Ishikawa (cell line): ENCODE measurements at regions not wholly inside any gene's neighbourhood (a gene's known extent, or its start where the extent isn't known, plus 50 kb on each side); places are given as distances from the start of the nearest gene placed in this dataset.

Experiments
- CEBPB ChIP-seq: IDR thresholded peaks from 2 replicates; pipeline ENCODE4 v1.6.1; 2012
- CREB1 ChIP-seq: IDR thresholded peaks from 2 replicates; pipeline ENCODE4 v1.6.1; 2012; ENCODE audit warnings: low read depth
- EGR1 ChIP-seq: IDR thresholded peaks from 2 replicates; pipeline ENCODE4 v1.6.1; 2012
- EP300 ChIP-seq: IDR thresholded peaks from 2 replicates; pipeline ENCODE4 v1.6.1; 2012; ENCODE audit warnings: borderline replicate concordance
- FOXM1 ChIP-seq: IDR thresholded peaks from 2 replicates; pipeline ENCODE4 v1.6.1; 2012; ENCODE audit warnings: low read depth, borderline replicate concordance
- NFIC ChIP-seq: IDR thresholded peaks from 2 replicates; pipeline ENCODE4 v1.6.1; 2012
- RAD21 ChIP-seq: IDR thresholded peaks from 2 replicates; pipeline ENCODE4 v1.6.1; 2012; ENCODE audit warnings: low read depth
- TAF1 ChIP-seq: IDR thresholded peaks from 2 replicates; pipeline ENCODE4 v1.6.1; 2012; ENCODE audit warnings: low read depth, mild to moderate bottlenecking
- TCF12 ChIP-seq: IDR thresholded peaks from 2 replicates; pipeline ENCODE4 v1.6.1; 2012; ENCODE audit warnings: low read depth
- TEAD4 ChIP-seq: IDR thresholded peaks from 2 replicates; pipeline ENCODE4 v1.6.1; 2012
- YY1 ChIP-seq: IDR thresholded peaks from 2 replicates; pipeline ENCODE4 v1.6.1; 2012; ENCODE audit warnings: low read depth
- ZBTB7A ChIP-seq: IDR thresholded peaks from 2 replicates; pipeline ENCODE4 v1.6.1; 2012; ENCODE audit warnings: low read depth
- TF ChIP-seq, protein P1 (sequence below): IDR thresholded peaks from 2 replicates; pipeline ENCODE4 v1.6.1; 2012; ENCODE audit warnings: low read depth, mild to moderate bottlenecking
- TF ChIP-seq, protein P2 (sequence below): IDR thresholded peaks from 2 replicates; pipeline ENCODE4 v1.6.1; 2012
- TF ChIP-seq, protein P3 (sequence below): IDR thresholded peaks from 2 replicates; pipeline ENCODE4 v1.6.1; 2012

DNA sequence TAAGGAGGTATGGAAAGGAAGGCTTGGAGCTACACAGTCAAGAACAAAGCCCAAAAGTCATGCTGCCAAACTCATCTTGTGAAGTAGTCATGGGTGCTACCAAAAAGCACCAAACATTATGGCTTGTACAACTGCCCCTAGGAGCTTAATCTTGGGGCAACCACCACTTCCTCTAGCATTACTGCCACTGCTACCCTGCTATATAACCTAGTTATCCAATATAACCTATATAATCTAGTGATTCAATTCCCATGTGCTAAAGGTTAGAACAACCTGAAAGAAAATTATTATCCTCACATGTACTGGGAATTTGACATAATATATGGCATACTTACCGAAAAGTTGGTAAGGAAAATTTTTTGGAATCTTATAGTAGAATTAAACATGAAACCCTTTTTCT lies 102.6 kb upstream of the RBBP8 start:
- TF ChIP-seq YY1 (no peak), FOXM1 (no peak), EGR1 (no peak), TEAD4 (no peak), NFIC (no peak), TCF12 (no peak), RAD21 (no peak), CREB1 (no peak), ZBTB7A (no peak), TAF1 (no peak), EP300 (no peak), CEBPB (no peak)
- TF ChIP-seq, protein P1, sequence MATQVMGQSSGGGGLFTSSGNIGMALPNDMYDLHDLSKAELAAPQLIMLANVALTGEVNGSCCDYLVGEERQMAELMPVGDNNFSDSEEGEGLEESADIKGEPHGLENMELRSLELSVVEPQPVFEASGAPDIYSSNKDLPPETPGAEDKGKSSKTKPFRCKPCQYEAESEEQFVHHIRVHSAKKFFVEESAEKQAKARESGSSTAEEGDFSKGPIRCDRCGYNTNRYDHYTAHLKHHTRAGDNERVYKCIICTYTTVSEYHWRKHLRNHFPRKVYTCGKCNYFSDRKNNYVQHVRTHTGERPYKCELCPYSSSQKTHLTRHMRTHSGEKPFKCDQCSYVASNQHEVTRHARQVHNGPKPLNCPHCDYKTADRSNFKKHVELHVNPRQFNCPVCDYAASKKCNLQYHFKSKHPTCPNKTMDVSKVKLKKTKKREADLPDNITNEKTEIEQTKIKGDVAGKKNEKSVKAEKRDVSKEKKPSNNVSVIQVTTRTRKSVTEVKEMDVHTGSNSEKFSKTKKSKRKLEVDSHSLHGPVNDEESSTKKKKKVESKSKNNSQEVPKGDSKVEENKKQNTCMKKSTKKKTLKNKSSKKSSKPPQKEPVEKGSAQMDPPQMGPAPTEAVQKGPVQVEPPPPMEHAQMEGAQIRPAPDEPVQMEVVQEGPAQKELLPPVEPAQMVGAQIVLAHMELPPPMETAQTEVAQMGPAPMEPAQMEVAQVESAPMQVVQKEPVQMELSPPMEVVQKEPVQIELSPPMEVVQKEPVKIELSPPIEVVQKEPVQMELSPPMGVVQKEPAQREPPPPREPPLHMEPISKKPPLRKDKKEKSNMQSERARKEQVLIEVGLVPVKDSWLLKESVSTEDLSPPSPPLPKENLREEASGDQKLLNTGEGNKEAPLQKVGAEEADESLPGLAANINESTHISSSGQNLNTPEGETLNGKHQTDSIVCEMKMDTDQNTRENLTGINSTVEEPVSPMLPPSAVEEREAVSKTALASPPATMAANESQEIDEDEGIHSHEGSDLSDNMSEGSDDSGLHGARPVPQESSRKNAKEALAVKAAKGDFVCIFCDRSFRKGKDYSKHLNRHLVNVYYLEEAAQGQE = no peak
- TF ChIP-seq, protein P2, sequence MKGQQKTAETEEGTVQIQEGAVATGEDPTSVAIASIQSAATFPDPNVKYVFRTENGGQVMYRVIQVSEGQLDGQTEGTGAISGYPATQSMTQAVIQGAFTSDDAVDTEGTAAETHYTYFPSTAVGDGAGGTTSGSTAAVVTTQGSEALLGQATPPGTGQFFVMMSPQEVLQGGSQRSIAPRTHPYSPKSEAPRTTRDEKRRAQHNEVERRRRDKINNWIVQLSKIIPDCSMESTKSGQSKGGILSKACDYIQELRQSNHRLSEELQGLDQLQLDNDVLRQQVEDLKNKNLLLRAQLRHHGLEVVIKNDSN = no peak
- TF ChIP-seq, protein P3, sequence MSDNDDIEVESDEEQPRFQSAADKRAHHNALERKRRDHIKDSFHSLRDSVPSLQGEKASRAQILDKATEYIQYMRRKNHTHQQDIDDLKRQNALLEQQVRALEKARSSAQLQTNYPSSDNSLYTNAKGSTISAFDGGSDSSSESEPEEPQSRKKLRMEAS = no peak

DNA sequence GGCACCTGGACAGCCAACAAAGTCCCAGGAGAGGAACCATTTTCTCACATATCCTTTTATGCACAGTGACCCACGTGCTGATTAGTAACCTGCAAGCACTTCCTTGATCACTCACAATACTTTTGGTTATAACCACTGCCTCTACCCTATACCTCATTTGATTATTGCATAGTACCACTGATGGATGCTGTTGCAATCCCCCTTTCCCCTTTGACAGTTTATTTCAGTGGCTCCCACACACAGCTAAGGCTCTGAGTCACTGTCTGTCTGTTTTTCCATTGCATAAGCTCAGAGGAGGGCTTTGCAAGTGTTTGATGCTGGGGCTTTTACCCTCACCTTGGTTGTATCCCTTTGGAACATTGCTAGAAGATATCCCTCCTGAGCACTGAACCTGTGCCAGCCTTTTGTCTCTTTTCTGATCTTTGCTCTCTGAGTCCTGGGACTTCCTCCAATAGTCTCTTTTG lies 101.7 kb upstream of the RBBP8 start:
- TF ChIP-seq TCF12 (peak; percentile 28; the same call in 1 of the 2 replicates), EP300 (no peak), ZBTB7A (no peak), CEBPB (0 out of 2 replicates have a peak, but pooled peaks have one; percentile 32), TEAD4 (no peak), FOXM1 (no peak)
- TF ChIP-seq, protein P1 = no peak
- TF ChIP-seq, protein P3 = 0 out of 2 replicates have a peak, but pooled peaks have one; percentile 32
- TF ChIP-seq, protein P2 = no peak

DNA sequence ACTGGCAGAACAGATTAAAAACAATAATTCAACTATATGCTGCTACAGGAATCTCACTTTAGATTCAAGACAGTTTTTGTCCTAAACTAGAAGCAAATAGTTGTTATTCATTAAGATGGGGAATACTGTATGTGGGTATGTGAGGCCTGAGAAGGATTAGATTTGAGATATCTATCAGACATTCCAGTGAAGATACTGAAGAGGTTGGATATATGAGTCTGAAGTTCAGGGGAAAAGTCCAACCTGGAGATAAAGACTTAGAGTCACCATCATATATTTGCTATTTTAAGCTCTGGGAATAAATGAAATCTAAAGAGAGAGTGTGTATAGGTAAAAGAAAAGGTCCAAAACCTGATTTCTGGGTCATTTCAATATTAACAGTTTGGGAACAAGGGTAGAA lies 96.2 kb upstream of the RBBP8 start:
- TF ChIP-seq TAF1 (no peak), ZBTB7A (no peak), FOXM1 (no peak), EP300 (no peak), CEBPB (no peak), TEAD4 (no peak), EGR1 (no peak), TCF12 (no peak), NFIC (no peak), RAD21 (no peak), YY1 (no peak), CREB1 (no peak)
- TF ChIP-seq, protein P2 = no peak
- TF ChIP-seq, protein P1 = no peak
- TF ChIP-seq, protein P3 = no peak

DNA sequence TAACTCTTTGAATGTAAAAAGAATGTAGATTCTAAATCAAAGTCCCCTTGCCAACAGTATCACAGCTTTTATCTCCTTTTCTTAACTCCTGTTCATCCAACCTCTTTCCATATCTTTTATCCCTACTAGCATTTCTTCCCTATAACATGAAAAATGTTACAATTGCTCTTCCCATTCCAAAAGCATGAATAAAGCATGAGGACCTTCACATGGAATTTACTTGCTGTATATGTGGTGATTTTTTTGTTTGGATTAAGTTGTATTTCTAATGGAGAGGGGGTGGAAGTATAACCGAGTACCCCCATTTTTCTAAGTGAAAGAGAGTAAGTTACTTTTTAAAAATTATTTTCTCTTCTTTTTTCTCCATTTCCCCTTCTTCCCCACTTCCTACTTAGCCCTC lies 94.9 kb upstream of the RBBP8 start:
- TF ChIP-seq FOXM1 (no peak), NFIC (no peak)
